Activated CD8-positive, alpha-beta T cell treated with anti-CD3 and anti-CD28 coated beads for 36 hours (primary cell): ENCODE measurements at regions not wholly inside any gene's neighbourhood (a gene's known extent, or its start where the extent isn't known, plus 50 kb on each side); places are given as distances from the start of the nearest gene placed in this dataset.

Experiments
- ATAC-seq: fragments of 200-7000 bp; cut with Tn5 transposase; one replicate; pipeline ENCODE4 v1.10.0; 2021; ENCODE audit warnings: mild to moderate bottlenecking, moderate library complexity
- CTCF ChIA-PET: fragments of 350-600 bp; sonication (Branson Sonifier 250); formaldehyde crosslinking; loops from one replicate; lab custom pipeline; 2021; ENCODE audit warnings: antibody characterized with exemption; lab: Charles Lee
- POLR2A ChIA-PET: fragments of 350-600 bp; sonication (Branson Sonifier 250); formaldehyde crosslinking; loops from one replicate; lab custom pipeline; 2021; ENCODE audit warnings: antibody characterized with exemption; lab: Charles Lee
- DNase-seq: peaks from one replicate; pipeline ENCODE4 v3.0.0-alpha.2; 2020
- H3K27ac Mint-ChIP-seq: one replicate; pipeline ENCODE4 v1.8.0; 2021; ENCODE audit warnings: mild to moderate bottlenecking, mixed read lengths
- H3K27me3 Mint-ChIP-seq: one replicate; pipeline ENCODE4 v1.8.0; 2021; ENCODE audit warnings: mixed read lengths
- H3K36me3 Mint-ChIP-seq: one replicate; pipeline ENCODE4 v1.8.0; 2021; ENCODE audit warnings: low read depth, mixed read lengths
- H3K4me1 Mint-ChIP-seq: one replicate; pipeline ENCODE4 v1.8.0; 2021; ENCODE audit warnings: low read depth, mixed read lengths
- H3K4me3 Mint-ChIP-seq: one replicate; pipeline ENCODE4 v1.8.0; 2021; ENCODE audit warnings: mild to moderate bottlenecking, moderate library complexity, mixed read lengths
- H3K9me3 Mint-ChIP-seq: one replicate; pipeline ENCODE4 v1.8.0; 2021; ENCODE audit warnings: mixed read lengths
- CTCF ChIP-seq: fragments of 200-600 bp; IDR thresholded peaks from one replicate; pipeline ENCODE4 v1.8.0; 2022; ENCODE audit warnings: antibody characterized with exemption, mild to moderate bottlenecking
- intact Hi-C: fragments of 100-400 bp; cut with micrococcal nuclease; formaldehyde crosslinking; loops from one replicate; pipeline ENCODE4 v1.10.0; 2022

DNA sequence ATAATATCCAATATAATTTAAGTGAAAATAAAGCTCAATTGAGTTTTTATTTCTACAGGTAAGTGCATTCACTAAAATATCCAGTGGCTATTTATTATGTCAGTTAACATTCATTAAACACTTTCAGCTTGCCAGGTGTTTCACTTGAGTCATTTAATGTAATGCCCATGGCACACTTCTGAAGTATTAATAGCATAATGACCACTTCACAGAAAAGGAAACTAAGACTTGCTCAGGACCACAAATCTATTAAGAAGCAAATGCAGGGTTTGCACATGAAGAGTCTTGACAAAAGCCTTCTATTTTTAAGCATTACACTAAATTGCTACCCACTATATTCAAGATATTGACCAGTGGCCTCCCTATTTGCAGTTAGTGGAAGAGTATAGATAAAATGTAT is 612.7 kb downstream of the KCTD8 start:
- DNase-seq (no peak), ATAC-seq (no peak)
- no peak overlapping the region for H3K4me3 Mint-ChIP-seq
- H3K27me3 Mint-ChIP-seq: no peaks in the 10 kb centered on the region
- no peaks in the 10 kb centered on the region for H3K4me1 Mint-ChIP-seq
- H3K36me3 Mint-ChIP-seq: no peaks in the 10 kb centered on the region
- no peak for TF ChIP-seq CTCF
- intact Hi-C loops: no loop called here
- POLR2A ChIA-PET: no interaction called here
- CTCF ChIA-PET: no interaction called here
- peaks cover 13% of the 10 kb centered on the region for H3K9me3 Mint-ChIP-seq
- no peak overlapping the region for H3K27ac Mint-ChIP-seq

GRCh38 chr4:43837171-43837570 is 611.4 kb downstream of the KCTD8 start:
- no peaks in the 10 kb centered on the region for H3K4me1 Mint-ChIP-seq
- DNase-seq (no peak), ATAC-seq (no peak)
- no peaks in the 10 kb centered on the region for H3K36me3 Mint-ChIP-seq
- no peak overlapping the region for H3K4me3 Mint-ChIP-seq
- POLR2A ChIA-PET: no interaction called here
- peaks cover 10% of the 10 kb centered on the region for H3K9me3 Mint-ChIP-seq
- intact Hi-C loops: no loop called here
- CTCF ChIA-PET: no interaction called here
- no peak for TF ChIP-seq CTCF
- no peaks in the 10 kb centered on the region for H3K27me3 Mint-ChIP-seq
- no peak overlapping the region for H3K27ac Mint-ChIP-seq

GRCh38 chr4:43837604-43838003 is 611.0 kb downstream of the KCTD8 start:
- TF ChIP-seq CTCF: no peak
- CTCF ChIA-PET: no interaction called here
- Mint-ChIP-seq H3K27me3 (no peaks in the 10 kb centered on the region), H3K36me3 (no peaks in the 10 kb centered on the region), H3K9me3 (peaks cover 10% of the 10 kb centered on the region), H3K4me1 (no peaks in the 10 kb centered on the region), H3K4me3 (no peak overlapping the region), H3K27ac (no peak overlapping the region)
- ATAC-seq (no peak), DNase-seq (no peak)
- intact Hi-C loops: no loop called here
- POLR2A ChIA-PET: no interaction called here

DNA sequence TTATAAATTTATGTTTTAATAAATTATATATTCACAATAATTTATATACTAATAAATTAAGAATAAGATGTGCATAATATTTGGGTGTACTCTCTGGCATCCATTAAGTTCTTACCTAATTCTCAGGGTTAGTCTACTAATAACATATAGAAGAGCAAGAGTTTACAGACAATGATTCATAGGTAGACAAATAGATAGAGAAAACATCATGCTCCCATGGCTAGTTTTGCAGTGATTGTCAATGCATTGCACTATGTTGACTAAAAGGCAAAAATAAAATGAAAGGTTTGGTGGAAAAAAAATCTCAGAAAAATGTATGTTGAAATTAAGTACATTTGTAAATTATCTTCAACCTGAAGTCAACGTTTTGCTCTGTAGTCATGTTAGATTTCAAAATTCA is 606.0 kb downstream of the KCTD8 start:
- H3K36me3 Mint-ChIP-seq: no peaks in the 10 kb centered on the region
- ATAC-seq (no peak), DNase-seq (no peak)
- no peak overlapping the region for H3K27ac Mint-ChIP-seq
- ChIA-PET POLR2A (no interaction called here), CTCF (no interaction called here)
- H3K4me3 Mint-ChIP-seq: no peak overlapping the region
- intact Hi-C loops: no loop called here
- no peaks in the 10 kb centered on the region for H3K4me1 Mint-ChIP-seq
- no peak for TF ChIP-seq CTCF
- peaks cover 7% of the 10 kb centered on the region for H3K9me3 Mint-ChIP-seq
- H3K27me3 Mint-ChIP-seq: no peaks in the 10 kb centered on the region

DNA sequence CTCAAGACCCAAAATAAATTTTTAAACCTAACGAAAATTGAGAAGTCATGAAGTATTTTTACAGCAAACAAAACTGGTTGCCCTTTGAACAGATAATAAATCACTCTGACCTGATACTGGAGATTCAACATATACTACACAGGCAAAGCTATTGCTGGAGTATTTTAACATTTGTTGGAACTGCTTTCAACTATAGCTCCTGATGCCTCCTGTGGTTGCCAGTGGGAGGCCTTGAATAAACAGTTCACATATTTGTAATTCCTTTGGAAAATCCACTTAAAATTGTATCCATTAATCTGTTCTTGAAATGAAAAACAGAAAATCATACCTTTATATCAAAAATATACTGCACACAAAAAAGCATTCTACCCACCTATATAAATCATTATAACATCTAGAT is 605.1 kb downstream of the KCTD8 start:
- no peaks in the 10 kb centered on the region for H3K36me3 Mint-ChIP-seq
- H3K4me1 Mint-ChIP-seq: no peaks in the 10 kb centered on the region
- no peak for ATAC-seq
- POLR2A ChIA-PET: no interaction called here
- H3K9me3 Mint-ChIP-seq: peaks cover 10% of the 10 kb centered on the region
- no peak overlapping the region for H3K4me3 Mint-ChIP-seq
- H3K27ac Mint-ChIP-seq: no peak overlapping the region
- no peak for DNase-seq
- no peak for TF ChIP-seq CTCF
- intact Hi-C loops: no loop called here
- H3K27me3 Mint-ChIP-seq: no peaks in the 10 kb centered on the region
- CTCF ChIA-PET: no interaction called here
